HUES6 (cell line): ENCODE measurements at regions not wholly inside any gene's neighbourhood (a gene's known extent, or its start where the extent isn't known, plus 50 kb on each side); places are given as distances from the start of the nearest gene placed in this dataset.

Experiments used
- H3K27ac ChIP-seq: 2 replicates; pipeline ENCODE4 v1.7.0; 2013; ENCODE audit warnings: low read depth, mild to moderate bottlenecking, low read length, inconsistent platforms
- H3K27me3 ChIP-seq: 2 replicates; pipeline ENCODE4 v1.6.1; 2013; ENCODE audit warnings: low read length; ENCODE audit not compliant: control insufficient read depth, insufficient read depth
- H3K36me3 ChIP-seq: 2 replicates; pipeline ENCODE4 v1.6.1; 2013; ENCODE audit warnings: low read length; ENCODE audit not compliant: control insufficient read depth, insufficient read depth
- H3K4me1 ChIP-seq: 2 replicates; pipeline ENCODE4 v1.6.1; 2013; ENCODE audit warnings: low read length; ENCODE audit not compliant: control insufficient read depth, insufficient read depth
- H3K4me3 ChIP-seq: 2 replicates; pipeline ENCODE4 v1.5.1; 2013; ENCODE audit warnings: low read depth, low read length
- H3K9ac ChIP-seq: one replicate; pipeline ENCODE4 v1.6.1; 2013; ENCODE audit warnings: mild to moderate bottlenecking, low read length
- H3K9me3 ChIP-seq: 2 replicates; pipeline ENCODE4 v1.6.1; 2013; ENCODE audit warnings: low read depth, low read length; ENCODE audit not compliant: control insufficient read depth, insufficient read depth

DNA sequence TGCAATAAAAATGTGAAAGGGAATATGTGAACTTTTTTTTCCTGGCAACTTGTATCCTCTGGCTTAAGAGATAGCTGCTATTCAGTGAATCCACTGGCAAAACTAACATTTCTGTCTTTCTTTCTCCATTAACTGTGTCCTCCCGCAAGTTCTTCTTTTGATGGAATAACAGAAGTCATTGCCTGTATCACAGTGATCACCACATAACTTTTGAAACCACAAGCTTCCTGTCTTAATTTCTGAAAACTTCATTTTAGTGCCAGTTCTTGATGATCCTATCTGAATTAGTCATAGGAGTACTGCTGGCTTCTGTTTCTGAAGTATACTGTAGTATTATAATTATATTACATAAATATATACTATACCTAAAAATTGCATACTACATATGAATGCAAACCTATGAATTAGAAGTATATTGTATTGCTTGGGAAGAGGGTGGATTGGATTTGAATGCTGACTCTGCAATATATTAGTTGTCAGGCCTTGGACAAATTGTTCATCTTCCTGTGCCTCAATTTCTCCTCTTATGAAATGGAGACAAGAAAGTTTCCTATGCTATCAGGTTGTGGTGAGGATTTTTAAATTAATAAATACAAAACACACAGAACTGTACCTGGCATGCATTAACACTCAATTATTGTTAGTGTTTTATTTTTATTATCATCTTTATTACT lies 441.6 kb downstream of the CETN3 start:
- H3K27me3 ChIP-seq = no peaks in the 10 kb centered on the region
- no peaks in the 10 kb centered on the region for H3K36me3 ChIP-seq
- H3K27ac ChIP-seq = no peak overlapping the region
- H3K4me3 ChIP-seq = no peak overlapping the region
- H3K9me3 ChIP-seq = no peaks in the 10 kb centered on the region
- H3K9ac ChIP-seq = no peak overlapping the region
- no peaks in the 10 kb centered on the region for H3K4me1 ChIP-seq

- no peak overlapping the region for H3K4me3 ChIP-seq
- H3K27me3 ChIP-seq = no peaks in the 10 kb centered on the region
- no peak overlapping the region for H3K9ac ChIP-seq
- H3K36me3 ChIP-seq = no peaks in the 10 kb centered on the region
- no peak overlapping the region for H3K27ac ChIP-seq
- no peaks in the 10 kb centered on the region for H3K4me1 ChIP-seq
- no peaks in the 10 kb centered on the region for H3K9me3 ChIP-seq
Observed at GRCh38 chr5:89956838-89957237, 452.7 kb downstream of the CETN3 start.

DNA sequence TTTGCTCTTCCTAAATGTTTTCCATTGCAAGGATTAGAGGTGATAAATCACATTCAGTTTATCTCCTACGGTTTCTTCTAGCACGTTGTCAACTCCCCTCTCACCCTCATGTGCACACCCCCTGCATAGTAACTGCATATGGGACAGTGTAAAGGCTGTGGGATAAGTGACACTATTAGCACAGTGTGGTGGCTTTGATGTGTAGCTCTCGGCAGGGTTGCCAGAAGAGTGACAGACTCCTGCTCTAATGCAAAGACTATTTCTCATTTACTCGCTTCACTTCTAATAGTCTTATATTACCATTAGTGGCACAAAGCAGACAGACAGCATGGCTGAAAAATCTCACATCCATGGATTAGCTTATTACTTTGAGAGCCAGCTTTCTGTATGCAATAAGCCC lies 454.6 kb downstream of the CETN3 start:
- Histone ChIP-seq H3K36me3 (no peaks in the 10 kb centered on the region), H3K4me1 (peaks cover 5% of the 10 kb centered on the region; the same call in 1 of the 2 replicates), H3K4me3 (no peak overlapping the region), H3K27ac (no peak overlapping the region; the same call in 1 of the 2 replicates), H3K27me3 (no peaks in the 10 kb centered on the region), H3K9ac (no peak overlapping the region), H3K9me3 (no peaks in the 10 kb centered on the region)

- no peak overlapping the region for H3K4me3 ChIP-seq
- peaks cover 5% of the 10 kb centered on the region; the same call in 1 of the 2 replicates for H3K4me1 ChIP-seq
- no peak overlapping the region for H3K27ac ChIP-seq
- no peaks in the 10 kb centered on the region for H3K27me3 ChIP-seq
- H3K36me3 ChIP-seq = no peaks in the 10 kb centered on the region
- no peaks in the 10 kb centered on the region for H3K9me3 ChIP-seq
- no peak overlapping the region for H3K9ac ChIP-seq
Observed at GRCh38 chr5:89951876-89952275, 457.7 kb downstream of the CETN3 start.

GRCh38 chr5:89950234-89950633 lies 459.3 kb downstream of the CETN3 start:
- no peaks in the 10 kb centered on the region for H3K27me3 ChIP-seq

DNA sequence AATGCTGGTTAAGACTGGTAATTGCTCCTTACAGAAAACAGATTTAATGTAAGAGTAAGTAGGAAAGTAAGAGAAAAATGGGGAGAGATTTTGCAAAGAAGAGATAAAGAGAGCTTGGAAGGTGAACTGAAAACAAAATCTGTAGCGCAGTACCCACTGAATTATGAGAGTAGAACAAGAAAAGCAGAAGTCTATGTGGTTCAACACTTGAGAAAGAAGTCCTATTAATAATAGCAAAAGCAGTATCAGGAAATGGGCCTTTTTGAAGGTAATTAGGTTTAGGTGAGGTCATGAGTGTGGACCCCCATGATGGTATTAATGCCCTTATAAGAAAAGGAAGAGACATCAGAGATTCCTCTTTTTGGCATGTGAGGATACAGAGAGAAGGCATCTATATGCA lies 460.6 kb downstream of the CETN3 start:
- Histone ChIP-seq H3K27me3 (no peaks in the 10 kb centered on the region), H3K9ac (no peak overlapping the region)

More at GRCh38 chr5:89950234-89950633, 459.3 kb downstream of the CETN3 start:
- H3K4me1 ChIP-seq = peaks cover 5% of the 10 kb centered on the region; the same call in 1 of the 2 replicates
- no peaks in the 10 kb centered on the region for H3K9me3 ChIP-seq
- no peak overlapping the region for H3K9ac ChIP-seq
- H3K36me3 ChIP-seq = no peaks in the 10 kb centered on the region
- no peak overlapping the region for H3K27ac ChIP-seq
- no peak overlapping the region for H3K4me3 ChIP-seq

GRCh38 chr5:89946916-89947315 lies 462.6 kb downstream of the CETN3 start:
- Histone ChIP-seq H3K4me3 (no peak overlapping the region), H3K36me3 (no peaks in the 10 kb centered on the region), H3K27ac (no peak overlapping the region), H3K9me3 (no peaks in the 10 kb centered on the region), H3K9ac (no peak overlapping the region), H3K4me1 (peaks cover 13% of the 10 kb centered on the region), H3K27me3 (no peaks in the 10 kb centered on the region)

More for the DNA sequence above, 460.6 kb downstream of the CETN3 start:
- Histone ChIP-seq H3K4me1 (peaks cover 5% of the 10 kb centered on the region; the same call in 1 of the 2 replicates), H3K4me3 (no peak overlapping the region), H3K36me3 (no peaks in the 10 kb centered on the region), H3K9me3 (no peaks in the 10 kb centered on the region), H3K27ac (no peak overlapping the region)

DNA sequence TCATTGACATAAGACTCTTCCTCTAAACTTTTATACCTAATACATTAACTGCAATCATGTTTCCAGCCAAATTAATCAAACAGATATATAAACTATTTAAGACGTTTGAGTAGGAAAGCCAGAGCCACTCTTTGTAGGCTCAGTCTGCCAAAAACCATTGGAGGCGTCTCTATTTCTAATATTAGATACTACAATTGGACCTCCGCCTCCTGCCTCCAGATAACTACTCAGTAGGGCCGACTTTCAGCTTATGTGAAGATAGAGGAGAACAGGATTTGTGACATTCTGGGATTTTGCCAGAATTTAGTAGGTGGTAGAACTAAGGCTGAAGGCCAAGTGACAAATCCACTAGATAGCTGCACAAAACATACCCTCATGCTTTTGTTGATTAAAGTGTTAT lies 463.0 kb downstream of the CETN3 start:
- Histone ChIP-seq H3K27ac (no peak overlapping the region), H3K4me3 (no peak overlapping the region), H3K9me3 (no peaks in the 10 kb centered on the region), H3K36me3 (no peaks in the 10 kb centered on the region), H3K27me3 (no peaks in the 10 kb centered on the region), H3K9ac (no peak overlapping the region), H3K4me1 (peaks cover 11% of the 10 kb centered on the region)

GRCh38 chr5:89942171-89942570 lies 467.4 kb downstream of the CETN3 start:
- peaks cover 8% of the 10 kb centered on the region; the same call in 1 of the 2 replicates for H3K4me1 ChIP-seq
- no peaks in the 10 kb centered on the region for H3K36me3 ChIP-seq

DNA sequence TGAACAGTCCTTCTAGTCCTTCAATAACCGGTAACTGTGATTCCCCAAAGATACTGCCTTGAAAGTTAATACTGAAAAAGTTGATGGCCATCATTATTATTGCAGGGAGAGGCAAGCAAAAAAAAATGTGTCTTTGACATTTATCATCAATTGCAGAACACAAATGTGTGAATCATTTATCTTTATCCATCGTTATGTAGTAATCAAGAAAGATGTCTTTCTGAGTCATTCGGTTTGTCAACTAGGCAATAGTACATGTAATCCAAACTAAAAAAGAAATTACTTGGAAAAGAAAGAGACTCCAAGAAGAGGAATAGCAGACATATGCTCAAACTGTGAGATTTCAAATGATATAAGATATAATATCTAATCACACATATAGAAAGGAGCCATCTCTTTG lies 473.0 kb downstream of the CETN3 start:
- Histone ChIP-seq H3K36me3 (no peaks in the 10 kb centered on the region), H3K9me3 (no peaks in the 10 kb centered on the region), H3K4me1 (peaks cover 5% of the 10 kb centered on the region), H3K9ac (no peak overlapping the region), H3K4me3 (no peak overlapping the region), H3K27me3 (no peaks in the 10 kb centered on the region), H3K27ac (no peak overlapping the region)

More at GRCh38 chr5:89942171-89942570, 467.4 kb downstream of the CETN3 start:
- Histone ChIP-seq H3K27ac (no peak overlapping the region), H3K9ac (no peak overlapping the region), H3K4me3 (no peak overlapping the region), H3K27me3 (no peaks in the 10 kb centered on the region), H3K9me3 (no peaks in the 10 kb centered on the region)

- Histone ChIP-seq H3K4me1 (peaks cover 20% of the 10 kb centered on the region), H3K9me3 (no peaks in the 10 kb centered on the region), H3K4me3 (no peak overlapping the region), H3K27ac (no peak overlapping the region), H3K9ac (no peak overlapping the region), H3K27me3 (no peaks in the 10 kb centered on the region), H3K36me3 (no peaks in the 10 kb centered on the region)
Observed at GRCh38 chr5:89934069-89934468, 475.5 kb downstream of the CETN3 start.
